AG04450 (cell line): ENCODE measurements at regions not wholly inside any gene's neighbourhood (a gene's known extent, or its start where the extent isn't known, plus 50 kb on each side); places are given as distances from the start of the nearest gene placed in this dataset.

ENCODE experiments used
- CTCF ChIA-PET: fragments of 300-600, 350-600 bp; formaldehyde crosslinking; extraction: SDS; loops from one replicate; lab custom pipeline; 2022; ENCODE audit warnings: antibody characterized with exemption, inconsistent platforms; lab: Charles Lee
- POLR2A ChIA-PET: fragments of 350-600 bp; formaldehyde crosslinking; extraction: SDS; loops from one replicate; lab custom pipeline; 2021; ENCODE audit warnings: antibody characterized with exemption, inconsistent platforms; lab: Yijun Ruan, JAX
- DNase-seq: peaks from one replicate; pipeline ENCODE4 v3.0.0-alpha.2; 2011; ENCODE audit warnings: low read depth, low spot score
- H3K27ac ChIP-seq: one replicate; pipeline ENCODE4 v1.5.1; 2012; ENCODE audit warnings: low read depth, low read length, control low read depth
- H3K27me3 ChIP-seq: one replicate; pipeline ENCODE4 v1.6.0; 2012; ENCODE audit warnings: low read length; ENCODE audit not compliant: control insufficient read depth, insufficient read depth
- H3K4me3 ChIP-seq: 2 replicates; pipeline ENCODE4 v1.5.1; 2011; ENCODE audit warnings: mild to moderate bottlenecking, low read depth, low read length, control low read depth
- H3K9me3 ChIP-seq: 2 replicates; pipeline ENCODE4 v1.5.1; 2012; ENCODE audit warnings: low read length; ENCODE audit not compliant: control insufficient read depth, insufficient read depth
- CTCF ChIP-seq: IDR thresholded peaks from 2 replicates; pipeline ENCODE4 v1.5.1; 2011; ENCODE audit warnings: low read depth, low read length, control low read depth, inconsistent platforms

DNA sequence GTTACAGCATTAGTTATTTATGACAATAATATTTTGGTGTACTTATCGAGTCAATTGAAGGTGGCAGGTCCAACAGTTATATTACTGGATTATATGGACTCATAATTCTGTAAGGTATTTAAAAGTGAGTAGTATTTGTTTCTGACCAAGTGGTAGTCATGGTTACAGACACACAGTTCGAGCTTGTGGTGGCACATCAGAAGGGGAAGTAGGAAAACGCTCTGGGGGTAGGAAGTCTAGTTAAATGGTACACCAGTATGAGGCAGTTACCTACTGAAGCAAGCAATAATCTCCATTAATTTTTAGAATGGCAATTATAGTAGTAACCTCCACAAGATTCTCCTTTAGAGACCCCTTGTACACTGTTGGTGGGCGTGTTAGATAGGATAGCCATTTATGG, 541.2 kb downstream of the ETV1 start:
- CTCF ChIA-PET: interaction anchor here (1.0 kb wide), 1 partner anchor 1243 kb away, joined by 4 read pairs; no protein-coding TSS in a partner anchor
- no peak for DNase-seq
- Histone ChIP-seq H3K27me3 (no peaks in the 10 kb centered on the region), H3K4me3 (no peak overlapping the region), H3K9me3 (peaks cover 4% of the 10 kb centered on the region; the same call in 1 of the 2 replicates), H3K27ac (no peak overlapping the region)
- POLR2A ChIA-PET: no interaction called here
- TF ChIP-seq CTCF: no peak

DNA sequence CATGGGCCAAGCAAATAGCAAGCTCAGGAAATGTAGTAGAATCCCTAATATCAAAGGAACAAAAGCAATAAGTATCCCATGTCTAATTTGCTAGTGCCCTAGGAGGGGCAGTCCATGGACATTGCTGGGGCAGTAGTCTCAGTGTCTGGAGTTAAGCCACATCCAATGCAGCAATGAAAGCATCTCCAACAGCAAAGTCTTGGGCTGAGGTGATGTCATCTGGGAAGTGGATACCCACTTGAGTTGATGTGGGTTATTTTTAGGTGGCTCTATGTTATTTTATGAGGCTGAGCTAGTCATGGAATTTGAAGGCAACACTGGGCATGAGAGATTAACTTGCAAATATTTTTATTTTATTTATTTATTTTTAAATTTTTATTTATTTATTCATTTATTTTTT, 540.0 kb downstream of the ETV1 start:
- ChIA-PET POLR2A (no interaction called here), CTCF (no interaction called here)
- TF ChIP-seq CTCF: no peak
- Histone ChIP-seq H3K27ac (no peak overlapping the region), H3K9me3 (peaks cover 4% of the 10 kb centered on the region; the same call in 1 of the 2 replicates), H3K4me3 (no peak overlapping the region), H3K27me3 (no peaks in the 10 kb centered on the region)
- DNase-seq: no peak

DNA sequence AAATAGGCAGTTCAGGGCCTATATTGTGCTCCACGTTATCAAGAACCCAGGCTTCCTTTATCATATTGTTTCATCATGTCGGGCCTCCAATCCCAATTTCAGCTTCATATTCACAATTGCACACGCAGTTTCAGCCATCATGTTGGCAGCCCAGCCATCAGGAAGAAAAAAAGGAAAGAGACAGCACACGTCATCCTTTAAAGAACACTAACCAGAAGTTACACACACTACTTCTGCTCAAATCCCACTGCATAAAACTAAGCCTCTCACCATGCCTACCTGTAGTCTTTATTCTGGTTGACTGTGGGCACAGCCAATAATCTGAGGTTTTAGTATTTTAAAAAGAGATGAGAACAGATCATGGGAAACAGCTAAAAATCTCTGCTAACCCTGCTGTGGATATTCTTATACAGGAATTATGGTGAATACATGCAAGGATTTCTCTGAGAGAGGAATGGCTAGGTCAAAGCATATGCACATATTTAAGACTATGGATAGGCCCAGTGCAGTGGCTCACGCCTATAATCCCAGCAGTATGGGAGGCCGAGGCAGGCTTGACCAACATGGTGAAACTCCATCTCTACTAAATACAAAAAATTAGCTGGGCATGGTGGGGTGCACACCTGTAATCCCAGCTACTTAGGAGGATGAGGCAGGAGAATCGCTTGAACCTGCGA, 534.4 kb downstream of the ETV1 start:
- Histone ChIP-seq H3K4me3 (no peak overlapping the region), H3K27ac (no peak overlapping the region), H3K9me3 (peaks cover 1% of the 10 kb centered on the region; the same call in 1 of the 2 replicates), H3K27me3 (no peaks in the 10 kb centered on the region)
- TF ChIP-seq CTCF: no peak
- ChIA-PET CTCF (no interaction called here), POLR2A (no interaction called here)
- no peak for DNase-seq

DNA sequence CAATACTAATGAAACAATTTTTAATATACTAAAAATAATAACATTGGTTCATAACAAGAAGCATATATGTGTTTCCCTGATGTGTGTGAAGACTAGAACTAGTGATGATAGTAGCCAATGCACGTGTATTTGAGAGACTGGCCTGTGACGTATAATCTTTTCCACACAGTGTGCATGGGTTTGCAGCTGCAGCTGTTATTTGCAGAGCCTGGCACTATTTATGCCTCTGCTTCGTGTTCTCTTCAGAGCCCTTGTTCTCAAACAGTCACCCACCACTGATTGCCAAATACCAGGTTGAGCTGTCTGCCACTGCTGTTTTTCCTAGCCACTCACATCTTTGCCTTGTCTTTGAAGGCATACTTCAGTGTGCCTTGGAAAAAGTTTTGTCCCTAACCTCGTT, 531.7 kb downstream of the ETV1 start:
- Histone ChIP-seq H3K27ac (no peak overlapping the region), H3K9me3 (no peaks in the 10 kb centered on the region), H3K4me3 (no peak overlapping the region), H3K27me3 (no peaks in the 10 kb centered on the region)
- POLR2A ChIA-PET: no interaction called here
- DNase-seq: no peak
- no peak for TF ChIP-seq CTCF
- CTCF ChIA-PET: no interaction called here

- Histone ChIP-seq H3K27me3 (no peaks in the 10 kb centered on the region), H3K27ac (no peak overlapping the region), H3K9me3 (no peaks in the 10 kb centered on the region), H3K4me3 (no peak overlapping the region)
- ChIA-PET POLR2A (no interaction called here), CTCF (no interaction called here)
- DNase-seq: no peak
- no peak for TF ChIP-seq CTCF
These were observed 522.5 kb downstream of the ETV1 start for GRCh38 chr7:13466874-13467547.
